ENCODE measurements at regions not wholly inside any gene's neighbourhood (a gene's known extent, or its start where the extent isn't known, plus 50 kb on each side); places are given as distances from the start of the nearest gene placed in this dataset.

GRCh38 chr11:24046731-24047130, 450.1 kb upstream of the LUZP2 start:
- TF ChIP-seq EZH2 (IDR thresholded peaks at IDR 0.05; ENCODE audit: insufficient read depth, low read length), result no peak
- TF ChIP-seq, protein P1, sequence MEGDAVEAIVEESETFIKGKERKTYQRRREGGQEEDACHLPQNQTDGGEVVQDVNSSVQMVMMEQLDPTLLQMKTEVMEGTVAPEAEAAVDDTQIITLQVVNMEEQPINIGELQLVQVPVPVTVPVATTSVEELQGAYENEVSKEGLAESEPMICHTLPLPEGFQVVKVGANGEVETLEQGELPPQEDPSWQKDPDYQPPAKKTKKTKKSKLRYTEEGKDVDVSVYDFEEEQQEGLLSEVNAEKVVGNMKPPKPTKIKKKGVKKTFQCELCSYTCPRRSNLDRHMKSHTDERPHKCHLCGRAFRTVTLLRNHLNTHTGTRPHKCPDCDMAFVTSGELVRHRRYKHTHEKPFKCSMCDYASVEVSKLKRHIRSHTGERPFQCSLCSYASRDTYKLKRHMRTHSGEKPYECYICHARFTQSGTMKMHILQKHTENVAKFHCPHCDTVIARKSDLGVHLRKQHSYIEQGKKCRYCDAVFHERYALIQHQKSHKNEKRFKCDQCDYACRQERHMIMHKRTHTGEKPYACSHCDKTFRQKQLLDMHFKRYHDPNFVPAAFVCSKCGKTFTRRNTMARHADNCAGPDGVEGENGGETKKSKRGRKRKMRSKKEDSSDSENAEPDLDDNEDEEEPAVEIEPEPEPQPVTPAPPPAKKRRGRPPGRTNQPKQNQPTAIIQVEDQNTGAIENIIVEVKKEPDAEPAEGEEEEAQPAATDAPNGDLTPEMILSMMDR (IDR thresholded peaks at IDR 0.05; ENCODE audit: insufficient read depth, low read depth, low read length), result no peak
